T-helper 2 cell treated with Interferon-gamma antibody and Interleukin-4, amounts not matched to agents 5 μg/mL and 100 μg/mL, for 36 hours (primary cell): ENCODE measurements at regions not wholly inside any gene's neighbourhood (a gene's known extent, or its start where the extent isn't known, plus 50 kb on each side); places are given as distances from the start of the nearest gene placed in this dataset.
"Not testable (repeated sequence)": the region's sequence is repeated elsewhere in the genome, so short reads cannot be mapped to it uniquely, and the experiment has no call there.

Source experiments
- DNase-seq: peaks from one replicate; pipeline ENCODE4 v3.0.0; 2021; ENCODE audit warnings: low spot score
- H3K27ac Mint-ChIP-seq: one replicate; pipeline ENCODE4 v1.8.0; 2021; ENCODE audit warnings: mild to moderate bottlenecking, mixed read lengths
- H3K27me3 Mint-ChIP-seq: one replicate; pipeline ENCODE4 v1.8.0; 2021; ENCODE audit warnings: low read depth, mixed read lengths
- H3K36me3 Mint-ChIP-seq: one replicate; pipeline ENCODE4 v1.8.0; 2021; ENCODE audit warnings: low read depth, mixed read lengths
- H3K4me1 Mint-ChIP-seq: one replicate; pipeline ENCODE4 v1.8.0; 2021; ENCODE audit warnings: low read depth, mixed read lengths
- H3K4me3 Mint-ChIP-seq: one replicate; pipeline ENCODE4 v1.8.0; 2022; ENCODE audit warnings: mild to moderate bottlenecking, moderate library complexity, mixed read lengths
- H3K9me3 Mint-ChIP-seq: one replicate; pipeline ENCODE4 v1.8.0; 2021; ENCODE audit warnings: mixed read lengths

DNA sequence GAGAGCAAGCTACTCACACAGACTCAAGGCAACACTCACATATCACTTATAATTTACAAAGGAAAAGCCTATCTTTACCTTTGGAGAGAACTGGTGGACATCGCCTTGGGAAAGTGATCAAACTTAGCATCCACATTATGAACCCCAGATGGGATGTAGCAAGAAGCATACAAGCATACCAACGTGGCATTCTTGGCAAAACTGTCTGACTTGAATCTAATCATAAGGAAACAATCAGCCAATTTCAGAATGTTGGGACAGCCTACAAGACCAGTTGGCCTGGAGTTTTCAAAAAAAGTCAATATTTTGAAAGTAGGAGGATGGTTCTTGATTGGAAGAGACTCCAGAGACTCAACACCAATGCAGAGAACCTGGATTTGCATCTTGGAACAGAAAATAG, 79.1 kb upstream of the PMAIP1 start:
- no peak overlapping the region for H3K27ac Mint-ChIP-seq
- no peak overlapping the region for H3K4me3 Mint-ChIP-seq
- H3K4me1 Mint-ChIP-seq, result peaks cover 2% of the 10 kb centered on the region
- peaks cover 22% of the 10 kb centered on the region for H3K27me3 Mint-ChIP-seq
- no peaks in the 10 kb centered on the region for H3K9me3 Mint-ChIP-seq
- H3K36me3 Mint-ChIP-seq, result no peaks in the 10 kb centered on the region
- DNase-seq, result no peak

DNA sequence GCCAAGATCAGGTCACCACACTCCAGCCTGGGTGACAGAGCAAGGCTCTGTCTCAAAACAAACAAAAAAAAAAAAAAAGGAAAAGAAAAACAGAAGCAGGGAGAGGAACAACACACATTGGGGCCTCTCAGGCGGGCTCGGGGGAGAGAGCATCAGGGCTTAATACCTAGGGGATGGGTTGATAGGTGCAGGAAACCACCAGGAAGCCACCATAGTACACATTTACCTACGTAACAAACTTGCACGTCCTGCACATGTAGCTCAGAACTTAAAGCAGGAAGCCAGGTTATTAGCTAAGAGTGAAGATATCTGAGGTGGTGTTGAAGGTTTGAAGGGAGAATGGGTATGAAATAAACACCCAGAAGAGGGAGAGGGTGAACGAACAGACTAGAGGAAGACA, 81.0 kb upstream of the PMAIP1 start:
- H3K4me1 Mint-ChIP-seq, result peaks cover 3% of the 10 kb centered on the region
- H3K9me3 Mint-ChIP-seq, result no peaks in the 10 kb centered on the region
- H3K27ac Mint-ChIP-seq, result no peak overlapping the region
- DNase-seq, result no peak
- no peak overlapping the region for H3K4me3 Mint-ChIP-seq
- H3K27me3 Mint-ChIP-seq, result peaks cover 25% of the 10 kb centered on the region
- no peaks in the 10 kb centered on the region for H3K36me3 Mint-ChIP-seq

DNA sequence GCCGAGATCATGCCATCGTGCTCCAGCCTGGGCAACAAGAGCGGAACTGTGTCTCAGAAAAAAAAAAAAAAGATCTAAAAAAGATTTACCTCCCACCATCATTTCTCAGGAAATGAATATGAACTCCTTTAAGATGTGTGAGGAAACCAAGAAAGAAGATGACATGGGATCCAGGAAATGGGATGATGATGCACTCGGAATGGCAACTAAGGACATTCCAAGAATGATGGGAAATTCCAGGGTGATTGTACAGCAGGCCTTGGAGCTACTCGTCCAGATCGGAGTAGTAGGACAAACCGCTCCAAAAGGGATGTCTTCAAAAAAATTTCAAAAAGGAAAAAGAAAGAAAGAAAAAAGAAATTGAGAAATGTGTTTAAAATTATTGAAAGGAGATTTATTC, 84.9 kb upstream of the PMAIP1 start:
- H3K27me3 Mint-ChIP-seq, result peaks cover 30% of the 10 kb centered on the region
- H3K27ac Mint-ChIP-seq, result no peak overlapping the region
- H3K4me1 Mint-ChIP-seq, result peaks cover 5% of the 10 kb centered on the region
- H3K36me3 Mint-ChIP-seq, result no peaks in the 10 kb centered on the region
- no peaks in the 10 kb centered on the region for H3K9me3 Mint-ChIP-seq
- DNase-seq, result no peak
- no peak overlapping the region for H3K4me3 Mint-ChIP-seq

DNA sequence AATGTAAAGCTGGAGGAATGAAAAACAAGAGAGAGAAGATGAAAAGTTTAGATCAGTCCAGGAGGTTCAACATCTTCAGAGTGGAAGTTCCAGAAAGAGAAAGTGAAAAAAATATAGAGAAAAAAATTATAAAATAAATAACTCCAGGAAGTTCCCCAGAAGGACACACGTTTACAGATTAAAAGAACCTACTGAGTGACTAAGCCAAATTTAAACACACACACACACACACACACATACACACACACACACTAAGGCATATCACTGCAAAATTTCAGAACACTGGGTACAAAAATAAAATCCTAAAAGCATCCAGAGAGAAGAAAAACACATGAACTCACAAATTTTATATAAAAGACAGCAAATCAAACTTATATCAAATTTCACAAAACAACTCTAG, 85.9 kb upstream of the PMAIP1 start:
- Mint-ChIP-seq H3K27ac (no peak overlapping the region), H3K27me3 (peaks cover 31% of the 10 kb centered on the region), H3K4me3 (no peak overlapping the region), H3K36me3 (no peaks in the 10 kb centered on the region), H3K4me1 (peaks cover 5% of the 10 kb centered on the region), H3K9me3 (no peaks in the 10 kb centered on the region)
- no peak for DNase-seq

DNA sequence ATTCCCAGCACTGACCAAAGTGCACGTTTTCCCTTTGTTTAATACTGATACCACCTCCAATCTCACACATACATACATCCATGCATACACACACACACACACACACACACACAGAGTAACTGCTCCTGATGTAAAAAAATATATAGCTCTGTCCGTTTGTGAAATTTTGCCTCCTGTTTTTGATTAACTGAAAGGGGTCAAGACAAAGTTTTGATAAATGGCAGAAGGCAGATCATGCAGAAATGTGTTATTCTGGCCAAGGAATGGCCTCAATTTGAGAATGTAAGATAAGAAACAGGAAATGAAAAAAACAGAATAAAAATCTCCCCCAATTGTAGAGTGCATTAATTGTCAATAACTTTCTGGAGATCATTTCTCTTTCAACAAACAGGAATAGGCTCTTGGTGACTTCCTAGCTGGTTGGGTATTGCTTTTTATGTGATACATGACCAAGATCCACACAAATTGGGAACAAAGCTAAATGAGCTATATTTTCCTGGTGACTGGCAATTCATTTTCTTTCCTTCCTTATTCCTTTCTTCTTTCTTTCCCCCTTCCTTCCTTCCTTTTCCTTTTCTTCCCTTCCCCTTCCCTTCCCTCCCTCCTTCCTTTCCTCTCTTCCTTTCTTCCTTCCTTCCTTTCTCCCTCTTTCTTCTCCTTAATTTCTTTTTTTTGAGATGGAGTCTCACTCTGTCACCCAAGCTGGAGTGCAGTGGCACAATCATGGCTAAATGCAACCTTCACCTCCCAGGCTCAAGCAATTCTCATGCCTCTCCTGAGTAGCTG, 88.9 kb upstream of the PMAIP1 start:
- peaks cover 32% of the 10 kb centered on the region for H3K27me3 Mint-ChIP-seq
- H3K4me3 Mint-ChIP-seq, result no peak overlapping the region
- no peak overlapping the region for H3K27ac Mint-ChIP-seq

DNA sequence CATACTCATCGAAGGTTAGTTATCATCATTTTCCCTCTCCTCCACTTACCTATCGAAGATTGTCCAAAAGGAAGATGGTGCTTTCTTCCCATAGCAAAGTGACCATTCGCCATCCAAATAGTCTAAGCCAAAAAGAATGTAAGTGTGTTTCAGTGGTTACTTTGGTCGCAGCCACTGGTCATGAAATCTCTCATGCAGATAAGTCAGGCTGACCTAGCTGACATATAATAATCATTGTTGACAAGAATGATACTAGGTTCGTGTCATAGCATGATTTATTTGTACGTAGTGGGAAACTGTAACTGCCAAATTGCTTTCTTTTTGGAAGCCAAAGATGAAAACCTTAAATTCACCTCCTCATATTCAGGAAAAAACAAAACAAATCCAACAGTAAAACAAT, 89.6 kb upstream of the PMAIP1 start:
- Mint-ChIP-seq H3K27ac (no peak overlapping the region), H3K4me3 (no peak overlapping the region), H3K4me1 (peaks cover 3% of the 10 kb centered on the region), H3K9me3 (no peaks in the 10 kb centered on the region), H3K36me3 (no peaks in the 10 kb centered on the region), H3K27me3 (peaks cover 32% of the 10 kb centered on the region)
- no peak for DNase-seq

More for the DNA sequence above, 88.9 kb upstream of the PMAIP1 start:
- no peak for DNase-seq
- peaks cover 3% of the 10 kb centered on the region for H3K4me1 Mint-ChIP-seq
- H3K36me3 Mint-ChIP-seq, result no peaks in the 10 kb centered on the region
- H3K9me3 Mint-ChIP-seq, result no peaks in the 10 kb centered on the region

DNA sequence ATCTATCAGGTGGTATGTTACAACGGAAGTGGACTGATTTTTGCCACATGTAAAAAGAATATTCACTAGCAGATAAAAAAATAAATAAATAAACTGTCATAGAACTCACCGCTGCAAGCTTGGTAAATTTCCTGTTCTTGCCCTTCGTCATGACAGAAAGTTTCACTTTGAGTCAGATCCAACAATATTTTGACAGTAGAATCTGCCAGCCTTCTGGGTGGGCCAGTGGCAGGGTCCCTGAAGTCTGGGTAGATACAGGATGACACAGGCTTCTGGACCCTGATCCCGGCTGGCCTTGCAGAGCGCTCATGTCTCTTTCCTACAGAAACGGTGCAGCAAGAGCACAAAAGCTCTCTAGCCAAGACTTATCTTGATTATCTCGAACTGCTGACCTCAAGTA, 97.8 kb upstream of the PMAIP1 start:
- no peak for DNase-seq
- peak overlapping the region; percentile 52 for H3K27ac Mint-ChIP-seq
- H3K4me3 Mint-ChIP-seq, result peak overlapping the region; percentile 52
- no peaks in the 10 kb centered on the region for H3K36me3 Mint-ChIP-seq
- no peaks in the 10 kb centered on the region for H3K9me3 Mint-ChIP-seq
- H3K27me3 Mint-ChIP-seq, result peaks cover 11% of the 10 kb centered on the region
- peaks cover 12% of the 10 kb centered on the region for H3K4me1 Mint-ChIP-seq

DNA sequence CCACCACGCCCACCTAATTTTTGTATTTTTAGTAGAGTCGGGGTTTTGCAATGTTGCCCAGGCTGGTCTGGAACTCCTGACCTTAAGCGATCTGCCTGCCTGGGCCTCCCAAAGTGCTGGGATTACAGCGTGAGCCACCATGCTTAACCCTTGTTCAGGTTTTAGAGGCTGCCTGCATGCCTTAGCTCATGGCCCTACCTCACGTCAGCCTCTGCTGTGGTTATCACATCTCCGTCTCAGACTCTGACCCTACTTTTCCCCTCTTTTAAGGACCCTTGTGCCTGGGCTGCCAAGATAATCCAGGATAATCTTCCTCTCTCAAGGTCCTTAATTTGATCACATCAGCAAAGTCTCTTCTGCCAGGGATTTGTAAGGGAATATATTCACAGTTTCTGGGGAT, 98.2 kb upstream of the PMAIP1 start:
- Mint-ChIP-seq H3K4me1 (peaks cover 12% of the 10 kb centered on the region), H3K36me3 (no peaks in the 10 kb centered on the region), H3K9me3 (no peaks in the 10 kb centered on the region), H3K27ac (peak overlapping the region; percentile 52), H3K27me3 (peaks cover 8% of the 10 kb centered on the region), H3K4me3 (peak overlapping the region; percentile 18)
- DNase-seq, result no peak

DNA sequence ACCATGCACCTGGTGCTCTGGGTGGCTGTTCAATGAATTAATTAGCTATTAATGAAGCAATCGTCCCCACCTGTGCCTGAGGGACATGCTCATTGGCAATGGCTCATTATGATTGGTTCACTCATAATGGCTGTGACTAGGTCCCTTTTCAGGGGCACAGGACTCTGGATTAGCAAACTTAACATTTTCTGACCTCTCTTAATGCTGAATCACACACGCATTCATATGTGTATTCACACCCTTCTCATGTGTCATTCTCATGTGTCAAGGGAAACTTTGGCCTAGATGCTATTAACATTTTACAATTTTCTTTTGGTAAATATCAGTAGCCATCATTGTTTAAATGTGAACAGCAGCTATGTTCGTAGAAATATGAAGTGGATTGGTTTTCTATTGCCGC, 98.9 kb upstream of the PMAIP1 start:
- Mint-ChIP-seq H3K9me3 (no peaks in the 10 kb centered on the region), H3K4me1 (peaks cover 12% of the 10 kb centered on the region), H3K27ac (no peak overlapping the region), H3K27me3 (peaks cover 8% of the 10 kb centered on the region), H3K36me3 (no peaks in the 10 kb centered on the region), H3K4me3 (no peak overlapping the region)
- DNase-seq, result no peak

DNA sequence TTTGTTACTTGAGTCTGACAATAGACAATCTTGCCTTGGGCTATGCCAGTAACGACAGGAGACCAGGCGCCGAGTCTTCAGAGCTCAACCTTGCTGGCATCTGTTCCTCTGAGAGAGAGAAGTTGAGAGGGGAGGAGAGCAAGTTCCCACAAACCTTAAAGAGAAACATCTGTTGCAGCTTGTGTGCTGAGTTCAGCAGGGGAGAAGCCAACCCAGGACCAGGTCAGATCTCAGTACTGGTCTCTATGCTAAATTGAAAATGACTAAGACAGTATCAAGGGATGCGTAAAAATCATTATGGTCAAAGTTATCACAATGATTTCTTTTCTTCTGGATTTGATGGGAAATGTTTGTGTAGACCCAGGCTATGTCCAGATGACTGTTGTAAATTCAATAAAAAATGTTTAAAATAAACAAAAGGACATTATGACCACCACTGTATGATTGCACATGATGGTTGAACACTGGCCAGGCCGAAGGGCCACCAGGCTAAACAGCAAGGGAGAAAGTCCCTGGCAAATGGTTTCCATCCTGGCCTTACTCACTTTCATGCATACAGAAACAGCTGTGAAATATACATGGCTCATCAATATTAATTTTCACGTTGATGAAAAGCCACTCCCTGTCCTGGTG, 100.3 kb upstream of the PMAIP1 start:
- Mint-ChIP-seq H3K4me1 (peaks cover 17% of the 10 kb centered on the region), H3K9me3 (no peaks in the 10 kb centered on the region), H3K27me3 (peaks cover 8% of the 10 kb centered on the region), H3K36me3 (no peaks in the 10 kb centered on the region), H3K27ac (no peak overlapping the region), H3K4me3 (no peak overlapping the region)
- no peak for DNase-seq

DNA sequence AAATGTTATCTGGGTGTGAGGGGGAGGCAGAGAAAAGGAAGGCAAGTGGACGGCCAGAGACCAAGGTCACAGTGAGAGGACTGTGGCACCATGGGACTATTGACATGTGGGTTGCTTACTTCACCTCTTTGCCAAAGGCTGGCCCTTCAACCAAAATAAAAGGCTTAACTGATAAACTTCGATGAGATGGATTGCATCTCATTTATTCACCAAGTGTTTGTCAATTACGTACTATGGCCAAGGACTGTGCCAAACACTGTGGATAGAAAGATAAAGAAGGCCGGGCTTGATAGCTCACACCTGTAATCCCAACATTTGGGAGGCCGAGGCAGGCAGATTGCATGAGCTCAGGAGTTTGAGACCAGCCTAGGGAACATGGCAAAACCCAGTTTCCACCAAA, 98.7 kb upstream of the CCBE1 start:
- H3K9me3 Mint-ChIP-seq, result no peaks in the 10 kb centered on the region
- H3K27ac Mint-ChIP-seq, result no peak overlapping the region
- H3K4me1 Mint-ChIP-seq, result peaks cover 5% of the 10 kb centered on the region
- no peak for DNase-seq
- H3K4me3 Mint-ChIP-seq, result no peak overlapping the region
- H3K27me3 Mint-ChIP-seq, result peaks cover 8% of the 10 kb centered on the region
- no peaks in the 10 kb centered on the region for H3K36me3 Mint-ChIP-seq

DNA sequence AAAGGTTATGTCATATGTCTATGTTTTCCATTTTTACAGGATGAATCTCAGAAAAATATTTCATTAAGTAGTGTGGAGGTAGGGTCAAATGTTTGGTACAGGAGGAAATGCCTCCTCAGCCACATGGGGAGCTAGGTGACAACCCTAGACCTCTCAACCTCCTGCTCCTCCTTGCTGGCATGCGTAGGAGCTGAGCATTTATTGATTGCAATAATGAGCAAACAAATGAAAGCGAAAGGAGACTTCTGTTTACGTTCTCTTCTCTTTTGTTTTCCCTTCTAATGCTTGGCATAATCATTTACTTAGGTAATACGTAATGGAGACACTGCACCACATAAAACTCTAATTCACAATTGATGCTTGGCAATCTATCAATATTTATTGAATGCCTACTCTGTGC, 95.1 kb upstream of the CCBE1 start:
- DNase-seq, result no peak
- Mint-ChIP-seq H3K36me3 (no peaks in the 10 kb centered on the region), H3K27ac (no peak overlapping the region), H3K4me3 (no peak overlapping the region), H3K9me3 (no peaks in the 10 kb centered on the region), H3K4me1 (peaks cover 5% of the 10 kb centered on the region), H3K27me3 (peaks cover 4% of the 10 kb centered on the region)

DNA sequence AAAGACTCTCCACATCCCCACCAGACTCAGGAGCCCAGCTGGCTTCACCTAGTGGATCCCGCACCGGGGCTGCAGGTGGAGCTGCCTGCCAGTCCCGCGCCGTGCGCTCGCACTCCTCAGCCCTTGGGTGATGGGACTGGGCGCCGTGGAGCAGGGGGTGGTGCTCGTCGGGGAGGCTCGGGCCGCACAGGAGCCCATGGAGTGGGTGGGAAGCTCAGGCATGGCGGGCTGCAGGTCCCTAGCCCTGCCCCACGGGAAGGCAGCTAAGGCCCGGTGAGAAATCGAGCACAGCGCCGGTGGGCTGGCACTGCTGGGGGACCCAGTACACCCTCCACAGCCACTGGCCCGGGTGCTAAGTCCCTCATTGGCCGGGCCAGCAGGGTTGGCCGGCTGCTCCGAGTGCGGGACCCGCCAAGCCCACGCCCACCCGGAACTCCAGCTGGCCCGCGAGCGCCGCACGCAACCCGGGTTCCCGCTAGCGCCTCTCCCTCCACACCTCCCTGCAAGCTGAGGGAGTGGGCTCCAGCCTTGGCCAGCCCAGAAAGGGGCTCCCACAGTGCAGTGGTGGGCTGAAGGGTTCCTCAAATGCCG, 93.2 kb upstream of the CCBE1 start:
- H3K36me3 Mint-ChIP-seq, H3K27ac Mint-ChIP-seq, H3K9me3 Mint-ChIP-seq, H3K4me1 Mint-ChIP-seq, DNase-seq, H3K27me3 Mint-ChIP-seq, H3K4me3 Mint-ChIP-seq: not testable (repeated sequence)

DNA sequence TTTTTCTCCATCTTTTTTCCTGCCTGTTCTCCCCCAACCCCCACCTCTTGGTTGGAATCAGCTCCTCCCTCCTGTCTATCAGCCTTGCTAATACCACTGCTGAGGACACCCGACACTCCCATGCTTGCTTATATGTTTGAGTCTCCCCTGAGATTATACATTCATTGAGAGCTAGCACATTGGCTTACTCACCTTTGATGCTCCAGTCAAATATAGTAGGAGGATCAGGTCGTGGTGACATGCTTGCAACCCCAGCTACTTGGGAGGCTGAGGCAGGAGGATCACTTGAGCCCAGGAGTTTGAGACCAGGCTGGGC, 91.5 kb upstream of the CCBE1 start:
- no peaks in the 10 kb centered on the region for H3K36me3 Mint-ChIP-seq
- H3K9me3 Mint-ChIP-seq, result no peaks in the 10 kb centered on the region
- peaks cover 7% of the 10 kb centered on the region for H3K27me3 Mint-ChIP-seq
- no peak overlapping the region for H3K27ac Mint-ChIP-seq
- H3K4me1 Mint-ChIP-seq, result no peaks in the 10 kb centered on the region
- no peak overlapping the region for H3K4me3 Mint-ChIP-seq
- no peak for DNase-seq
